PFSK-1 (cell line): ENCODE measurements at regions not wholly inside any gene's neighbourhood (a gene's known extent, or its start where the extent isn't known, plus 50 kb on each side); places are given as distances from the start of the nearest gene placed in this dataset.

Experiments
- POLR2AphosphoS5 ChIP-seq: IDR thresholded peaks from 2 replicates; pipeline ENCODE4 v1.6.1; 2012; ENCODE audit warnings: low read depth, mild to moderate bottlenecking, control low read depth, low read length, moderate library complexity
- SIN3A ChIP-seq: IDR thresholded peaks from 2 replicates; pipeline ENCODE4 v1.6.1; 2012; ENCODE audit warnings: mild to moderate bottlenecking, low read length, moderate library complexity, borderline replicate concordance; ENCODE audit not compliant: insufficient read depth
- TAF1 ChIP-seq: IDR thresholded peaks from 2 replicates; pipeline ENCODE4 v1.6.1; 2012; ENCODE audit warnings: low read length, control low read depth, borderline replicate concordance; ENCODE audit not compliant: insufficient read depth
- TF ChIP-seq, protein P1 (sequence below), 2 experiments: IDR thresholded peaks; 2 replicates each; pipeline versions ENCODE4 v1.6.1 to v1.8.0; 2011 to 2012; ENCODE audit warnings: low read depth in 2 of 2, low read length in 2 of 2, control low read depth in 1 of 2, inconsistent platforms in 1 of 2, mild to moderate bottlenecking in 1 of 2, moderate library complexity in 1 of 2; ENCODE audit not compliant: insufficient read depth in 1 of 2

GRCh38 chr9:90105773-90106172 is 501.0 kb downstream of the GADD45G start:
- no peak for TF ChIP-seq POLR2AphosphoS5
- TF ChIP-seq, protein P1, sequence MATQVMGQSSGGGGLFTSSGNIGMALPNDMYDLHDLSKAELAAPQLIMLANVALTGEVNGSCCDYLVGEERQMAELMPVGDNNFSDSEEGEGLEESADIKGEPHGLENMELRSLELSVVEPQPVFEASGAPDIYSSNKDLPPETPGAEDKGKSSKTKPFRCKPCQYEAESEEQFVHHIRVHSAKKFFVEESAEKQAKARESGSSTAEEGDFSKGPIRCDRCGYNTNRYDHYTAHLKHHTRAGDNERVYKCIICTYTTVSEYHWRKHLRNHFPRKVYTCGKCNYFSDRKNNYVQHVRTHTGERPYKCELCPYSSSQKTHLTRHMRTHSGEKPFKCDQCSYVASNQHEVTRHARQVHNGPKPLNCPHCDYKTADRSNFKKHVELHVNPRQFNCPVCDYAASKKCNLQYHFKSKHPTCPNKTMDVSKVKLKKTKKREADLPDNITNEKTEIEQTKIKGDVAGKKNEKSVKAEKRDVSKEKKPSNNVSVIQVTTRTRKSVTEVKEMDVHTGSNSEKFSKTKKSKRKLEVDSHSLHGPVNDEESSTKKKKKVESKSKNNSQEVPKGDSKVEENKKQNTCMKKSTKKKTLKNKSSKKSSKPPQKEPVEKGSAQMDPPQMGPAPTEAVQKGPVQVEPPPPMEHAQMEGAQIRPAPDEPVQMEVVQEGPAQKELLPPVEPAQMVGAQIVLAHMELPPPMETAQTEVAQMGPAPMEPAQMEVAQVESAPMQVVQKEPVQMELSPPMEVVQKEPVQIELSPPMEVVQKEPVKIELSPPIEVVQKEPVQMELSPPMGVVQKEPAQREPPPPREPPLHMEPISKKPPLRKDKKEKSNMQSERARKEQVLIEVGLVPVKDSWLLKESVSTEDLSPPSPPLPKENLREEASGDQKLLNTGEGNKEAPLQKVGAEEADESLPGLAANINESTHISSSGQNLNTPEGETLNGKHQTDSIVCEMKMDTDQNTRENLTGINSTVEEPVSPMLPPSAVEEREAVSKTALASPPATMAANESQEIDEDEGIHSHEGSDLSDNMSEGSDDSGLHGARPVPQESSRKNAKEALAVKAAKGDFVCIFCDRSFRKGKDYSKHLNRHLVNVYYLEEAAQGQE (IDR thresholded peaks at IDR 0.05; ENCODE audit: insufficient read depth in 1 of 2, low read depth in 2 of 2, low read length in 2 of 2), result no peak
- TF ChIP-seq TAF1, result no peak
- no peak for TF ChIP-seq SIN3A
